H54 (cell line): ENCODE measurements at regions not wholly inside any gene's neighbourhood (a gene's known extent, or its start where the extent isn't known, plus 50 kb on each side); places are given as distances from the start of the nearest gene placed in this dataset.

ENCODE experiments used
- DNase-seq: peaks from one replicate; pipeline ENCODE4 v3.0.0; 2011; ENCODE audit warnings: low spot score, mixed read lengths; ENCODE audit not compliant: insufficient read length
- FAIRE-seq: peaks from 3 replicates; lab custom pipeline; 2011; peaks lifted over from hg19 to GRCh38; lab: Jason Lieb, UNC
- POLR2A ChIP-seq: IDR thresholded peaks from 2 replicates; pipeline ENCODE4 v1.6.1; 2011; ENCODE audit warnings: low read depth, mild to moderate bottlenecking, low read length

DNA sequence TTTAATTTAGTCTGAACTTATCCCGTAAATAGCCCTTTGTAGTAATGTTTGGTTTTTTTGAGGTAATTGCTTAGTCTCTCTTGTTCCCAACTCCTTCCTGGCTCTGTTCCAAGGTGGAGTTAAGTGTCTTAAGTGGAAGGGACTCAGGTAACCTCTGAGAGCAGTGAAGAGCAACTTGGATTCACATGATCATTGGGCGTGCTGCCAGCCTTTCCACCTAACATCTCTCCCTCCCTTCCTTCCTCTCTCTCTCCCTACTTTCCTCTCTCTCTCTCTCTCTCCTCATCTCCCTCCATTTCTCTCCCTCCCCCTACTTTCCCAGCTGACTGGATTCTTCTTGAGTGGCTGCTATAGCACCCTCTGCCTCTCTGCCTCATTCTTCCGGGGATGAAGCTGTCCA, 232.9 kb upstream of the SASH1 start:
- FAIRE-seq, result no peak
- DNase-seq, result no peak
- no peak for TF ChIP-seq POLR2A

DNA sequence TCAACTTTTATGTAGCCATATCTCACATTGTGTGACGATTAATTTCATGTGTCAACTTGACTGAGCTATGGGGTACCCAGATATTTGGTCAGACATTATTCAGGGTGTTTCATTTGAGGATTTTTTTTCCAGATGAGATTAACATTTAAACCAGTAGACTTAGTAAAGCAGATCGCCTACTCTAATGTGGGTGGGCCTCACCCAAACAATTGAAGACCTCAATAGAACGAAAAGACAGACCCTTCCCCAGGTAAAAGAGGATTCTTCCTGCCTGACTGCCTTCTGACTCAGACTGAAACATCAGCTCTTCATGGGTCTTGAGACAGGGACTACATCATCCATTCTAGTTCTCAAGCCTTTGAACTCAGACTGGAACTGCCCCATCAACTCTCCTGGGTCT, 231.7 kb upstream of the SASH1 start:
- TF ChIP-seq POLR2A, result no peak
- DNase-seq, result no peak
- no peak for FAIRE-seq

DNA sequence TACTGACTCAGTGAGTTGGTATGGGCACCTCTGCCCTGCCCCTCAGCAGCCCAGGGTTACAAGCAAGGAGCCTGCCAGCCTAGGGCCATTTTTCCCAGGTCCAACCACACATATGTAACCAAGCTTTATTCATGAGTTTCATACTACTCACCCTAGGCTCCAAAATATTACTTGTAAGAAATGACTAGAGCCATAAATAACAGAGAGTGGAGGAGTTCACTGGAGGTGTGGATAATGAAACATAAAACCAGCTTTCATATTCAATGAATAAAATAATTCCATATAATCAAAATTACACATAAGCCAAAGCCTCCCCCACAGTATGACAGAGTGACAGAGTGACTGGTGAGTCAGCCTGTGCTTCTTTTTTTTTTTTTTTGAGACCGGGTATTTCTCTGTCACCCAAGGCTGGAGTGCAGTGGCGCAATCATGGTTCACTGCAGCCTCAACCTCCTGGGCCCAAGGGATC, 229.8 kb upstream of the SASH1 start:
- DNase-seq, result no peak
- FAIRE-seq, result no peak
- no peak for TF ChIP-seq POLR2A

DNA sequence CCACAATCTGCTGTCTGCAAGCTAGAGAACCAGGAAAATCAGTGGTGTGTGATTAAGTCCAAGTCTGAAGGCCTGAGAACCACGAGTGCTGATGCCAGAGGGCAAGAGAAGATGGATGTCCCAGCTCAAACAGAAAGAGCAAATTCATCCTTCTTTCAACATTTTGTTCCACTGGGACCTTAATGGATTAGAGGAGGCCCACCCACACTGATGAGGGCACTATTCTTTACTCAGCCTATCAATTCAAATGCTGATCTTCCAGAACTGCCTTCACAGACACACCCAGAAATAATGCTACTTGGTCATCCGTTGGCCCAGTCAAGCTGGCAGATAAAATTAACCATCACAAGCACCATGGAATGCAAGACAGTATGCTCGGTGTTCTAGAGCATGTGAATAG, 226.6 kb upstream of the SASH1 start:
- FAIRE-seq (no peak), DNase-seq (no peak)
- no peak for TF ChIP-seq POLR2A

DNA sequence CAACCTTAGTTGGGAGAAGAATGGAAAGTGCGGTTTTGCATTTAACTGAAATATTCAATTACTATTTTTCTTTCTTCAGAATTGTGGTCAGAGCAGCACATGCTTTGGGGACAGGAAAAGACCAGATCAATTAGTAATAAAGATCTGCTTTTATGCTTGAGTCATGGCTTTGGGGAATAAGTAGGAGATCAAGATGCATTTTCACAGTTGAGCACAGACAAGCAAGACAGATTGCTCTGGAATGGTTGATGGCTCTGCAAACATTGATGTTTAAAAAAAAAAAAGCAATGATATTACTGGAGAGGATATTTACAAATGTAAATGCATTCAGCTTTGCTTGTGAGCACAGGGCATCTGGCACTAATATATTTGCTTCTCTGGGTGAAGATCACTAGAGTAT, 224.4 kb upstream of the SASH1 start:
- no peak for FAIRE-seq
- no peak for TF ChIP-seq POLR2A
- DNase-seq, result no peak

DNA sequence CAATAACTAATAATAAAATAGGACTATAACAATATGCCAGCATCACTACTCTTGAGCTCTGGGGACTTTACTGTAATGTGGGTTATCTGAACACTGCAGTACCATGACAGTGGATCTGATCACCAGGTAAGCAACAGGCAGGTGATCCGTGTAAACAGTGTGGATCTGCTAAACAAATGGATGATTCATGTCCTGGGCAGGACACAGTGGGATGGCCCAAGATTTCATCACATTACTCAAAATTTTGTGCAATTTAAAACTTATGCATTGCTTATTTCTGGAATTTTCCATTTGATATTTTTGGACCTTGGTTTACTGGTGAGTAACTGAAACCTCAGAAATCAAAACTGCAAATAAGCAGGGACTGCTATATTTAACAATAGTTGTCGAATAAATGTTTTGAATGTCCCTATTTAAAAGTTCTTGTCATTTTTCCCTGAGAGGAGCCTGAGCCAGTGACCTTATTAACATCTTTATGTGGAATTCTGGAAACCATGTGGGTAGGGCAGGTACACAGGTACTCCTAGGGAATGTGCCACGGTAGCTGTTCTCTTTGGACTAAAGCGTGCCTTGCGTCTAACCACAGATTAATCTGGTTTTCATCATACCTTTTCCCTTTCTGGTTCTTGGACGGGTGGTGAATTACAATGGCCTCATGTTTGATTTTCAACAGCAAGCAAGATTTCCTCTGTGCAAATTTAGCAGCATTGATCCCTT, 214.5 kb upstream of the SASH1 start:
- DNase-seq (no peak), FAIRE-seq (no peak)
- no peak for TF ChIP-seq POLR2A

DNA sequence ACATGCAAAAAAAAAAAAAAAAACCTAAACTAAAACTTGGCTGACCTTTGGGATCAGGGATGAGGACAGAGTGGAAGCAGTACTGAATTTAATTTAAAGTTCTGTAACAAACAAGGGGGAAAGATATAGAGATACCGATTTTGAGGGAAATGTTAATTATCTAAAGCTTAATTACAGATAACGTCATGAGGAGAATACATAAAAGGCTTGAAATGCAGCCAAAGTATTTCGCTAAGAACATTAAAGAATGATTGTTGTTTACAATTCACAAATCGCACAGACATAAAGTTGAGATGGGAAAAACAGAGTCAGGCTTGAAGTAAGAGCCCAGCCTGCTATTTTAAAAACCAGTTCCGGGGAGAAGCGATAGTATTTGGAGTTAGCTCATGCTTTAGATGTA, 208.0 kb upstream of the SASH1 start:
- no peak for TF ChIP-seq POLR2A
- no peak for FAIRE-seq
- DNase-seq, result no peak

DNA sequence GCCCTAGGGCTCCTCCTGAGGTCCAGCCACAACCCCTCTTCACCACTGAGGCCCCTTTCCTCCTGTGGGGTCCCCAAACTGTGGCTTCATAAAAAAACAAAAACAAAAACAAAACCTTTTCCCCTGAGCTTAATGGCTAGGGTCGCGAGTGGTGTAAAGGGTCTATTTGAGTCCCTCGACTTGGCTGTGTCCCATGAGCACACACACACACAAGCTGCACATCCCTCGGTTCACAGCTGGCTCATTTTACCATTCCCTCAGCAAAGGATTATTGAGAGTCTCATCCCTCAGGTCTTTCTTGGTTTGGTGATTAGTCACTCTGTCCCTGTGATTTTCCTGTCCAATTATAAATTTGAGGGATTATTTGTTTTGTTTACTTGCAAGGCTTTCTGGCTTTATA, 206.1 kb upstream of the SASH1 start:
- TF ChIP-seq POLR2A, result no peak
- FAIRE-seq, result no peak
- DNase-seq, result no peak

DNA sequence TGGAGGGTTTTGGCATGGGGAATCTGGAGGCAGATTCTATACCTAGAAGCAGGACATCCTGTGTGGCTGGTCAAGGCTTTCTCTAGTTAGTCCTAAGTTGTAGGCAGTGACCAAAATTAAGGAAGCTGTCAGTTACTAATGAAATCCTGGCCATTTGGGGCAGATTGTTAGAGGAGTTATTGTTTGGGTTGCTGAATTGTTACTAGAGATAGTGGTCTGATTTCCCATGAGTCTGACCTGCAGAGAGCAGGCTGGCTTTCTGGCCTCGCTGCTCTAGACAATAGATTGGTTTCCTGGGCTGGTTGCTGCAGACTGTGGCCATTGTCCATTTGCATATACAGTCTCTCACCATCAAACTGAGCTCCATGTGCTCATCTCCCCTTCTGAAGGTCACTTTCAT, 205.0 kb upstream of the SASH1 start:
- no peak for TF ChIP-seq POLR2A
- no peak for DNase-seq
- no peak for FAIRE-seq

DNA sequence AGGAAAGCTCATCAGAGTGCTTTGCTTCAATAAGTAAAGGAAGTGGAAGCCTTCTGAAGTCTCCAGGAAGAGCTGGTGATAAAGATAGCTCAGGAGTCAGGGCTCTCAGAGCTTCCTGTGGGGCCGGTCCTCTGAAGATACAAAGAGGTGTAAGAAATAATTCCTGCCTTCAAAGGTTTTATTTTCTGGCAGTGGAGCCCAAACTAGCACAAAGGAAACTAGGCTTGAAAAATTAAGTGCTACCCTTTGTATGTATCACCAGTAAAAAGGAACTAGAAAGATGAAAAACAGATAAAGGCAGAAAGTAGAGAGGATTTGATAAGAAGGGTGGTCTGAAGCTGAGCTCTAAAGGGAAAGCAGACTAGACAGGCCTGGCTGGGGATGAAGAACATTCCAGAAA, 204.1 kb upstream of the SASH1 start:
- FAIRE-seq (no peak), DNase-seq (no peak)
- no peak for TF ChIP-seq POLR2A

DNA sequence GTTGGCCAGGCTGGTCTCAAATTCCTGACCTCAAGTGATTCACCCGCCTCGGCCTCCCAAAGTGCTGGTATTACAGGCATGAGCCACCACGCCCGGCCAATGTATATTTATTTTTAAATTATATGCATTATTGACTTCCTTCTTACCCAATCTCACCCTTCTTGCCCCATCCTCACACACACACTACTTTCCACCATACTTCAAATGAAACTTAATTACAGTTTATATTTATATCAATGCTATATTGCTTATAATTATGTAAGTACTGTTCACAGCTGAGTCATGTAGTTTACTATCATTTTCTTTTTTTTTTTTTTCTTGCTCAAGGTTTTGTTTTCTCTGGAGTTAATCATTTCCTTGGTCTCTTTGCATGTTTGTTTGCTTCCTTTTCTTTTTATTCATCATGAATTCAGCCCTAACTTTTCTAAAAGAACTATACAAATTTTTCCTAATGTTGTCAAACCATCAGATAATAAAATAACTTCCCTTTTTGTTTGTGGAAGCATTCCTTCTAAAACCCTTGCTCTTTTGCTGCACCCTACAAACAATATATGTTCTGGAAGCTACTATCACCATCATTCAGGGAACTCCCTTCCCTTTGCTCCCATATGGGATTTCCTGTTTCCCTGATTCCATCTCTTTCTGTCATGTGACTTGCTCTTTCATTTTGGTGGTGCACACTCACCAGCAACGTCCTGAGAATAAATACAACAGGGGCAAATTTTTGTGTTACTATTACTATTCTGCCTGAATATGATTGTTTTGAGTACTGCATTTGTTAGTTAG, 201.7 kb upstream of the SASH1 start:
- TF ChIP-seq POLR2A, result no peak
- DNase-seq, result no peak
- no peak for FAIRE-seq

DNA sequence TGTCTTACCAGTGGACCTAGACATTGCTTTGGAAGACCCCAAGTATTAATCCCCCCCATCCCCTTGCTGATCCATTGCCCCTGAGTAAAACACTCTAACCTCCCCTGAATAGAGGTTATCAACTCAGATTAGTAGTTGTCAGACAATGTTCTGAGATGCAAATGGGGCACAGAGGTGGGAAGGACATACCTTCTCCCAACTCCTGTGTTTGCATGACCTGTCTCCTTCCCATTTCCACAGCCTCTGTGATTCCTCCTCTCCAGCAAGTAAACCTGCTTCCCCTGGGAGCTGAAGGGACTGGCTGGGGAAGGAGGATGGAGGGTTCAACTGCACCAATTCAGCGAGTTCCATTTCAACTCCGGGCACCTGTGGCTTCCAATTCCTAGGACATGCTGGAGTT, 199.8 kb upstream of the SASH1 start:
- FAIRE-seq (no peak), DNase-seq (no peak)
- TF ChIP-seq POLR2A, result no peak

DNA sequence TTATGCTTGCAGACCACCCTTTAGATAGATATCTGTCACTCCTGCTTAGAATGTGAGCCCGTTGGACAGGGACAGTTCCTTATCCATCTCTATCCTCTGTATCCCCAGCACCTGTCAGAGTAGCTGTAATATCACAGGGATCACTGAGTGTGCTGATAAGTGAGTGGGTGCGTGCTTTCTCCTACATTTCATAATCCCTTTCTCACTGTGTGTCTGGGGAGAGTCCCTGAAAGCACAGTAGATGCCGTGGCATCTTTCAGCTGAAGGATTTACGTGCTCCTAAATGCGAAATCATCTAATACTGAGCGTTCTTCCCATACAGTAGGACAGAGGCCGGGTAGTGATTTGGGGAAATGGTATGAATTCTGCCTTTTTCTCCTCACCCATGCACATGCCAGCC, 198.9 kb upstream of the SASH1 start:
- FAIRE-seq (no peak), DNase-seq (no peak)
- TF ChIP-seq POLR2A, result no peak

DNA sequence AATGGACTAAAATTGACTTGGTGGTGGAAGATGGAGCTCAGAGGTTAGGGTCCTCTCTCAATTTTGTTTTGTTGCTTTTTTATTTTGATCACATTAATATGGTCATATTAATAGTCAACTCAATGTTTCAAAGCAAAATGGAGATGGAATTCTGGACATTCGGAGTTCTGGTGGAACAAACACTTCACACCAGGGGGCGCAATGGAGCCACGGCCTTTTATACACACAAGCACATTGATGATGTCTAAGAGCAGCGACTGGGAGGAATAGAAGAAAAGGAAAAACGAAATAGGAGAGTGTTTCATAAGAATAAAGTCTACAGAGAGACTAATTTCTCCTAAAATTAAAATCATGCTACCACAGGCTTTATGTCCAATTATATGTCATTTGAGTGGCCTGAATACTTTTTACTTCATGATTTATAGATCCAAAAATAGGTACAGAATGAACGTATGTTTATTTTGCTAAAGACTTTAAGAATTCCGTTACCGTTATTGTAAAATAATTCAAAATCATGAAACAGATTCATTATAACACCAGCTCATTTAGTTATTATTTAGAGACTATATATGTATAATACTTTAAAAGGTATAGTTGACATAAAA, 197.6 kb upstream of the SASH1 start:
- DNase-seq (peak; percentile 29), FAIRE-seq (peak; percentile 75)
- TF ChIP-seq POLR2A, result no peak
